ENCODE measurements at regions not wholly inside any gene's neighbourhood (a gene's known extent, or its start where the extent isn't known, plus 50 kb on each side); places are given as distances from the start of the nearest gene placed in this dataset.

- H3K36me3 ChIP-seq (ENCODE audit: control insufficient read depth, insufficient read depth, low read length), result no peaks in the 10 kb centered on the region
- no peaks in the 10 kb centered on the region for H3K36me3 Mint-ChIP-seq
- no peaks in the 10 kb centered on the region for H3K4me1 ChIP-seq (ENCODE audit: control insufficient read depth, insufficient read depth, low read length, poor library complexity, severe bottlenecking)
- H3K27me3 Mint-ChIP-seq, result no peaks in the 10 kb centered on the region
- H3K4me3 ChIP-seq (ENCODE audit: low read depth, low read length), result no peak overlapping the region
- H3K27me3 ChIP-seq (ENCODE audit: control insufficient read depth, insufficient read depth, low read length), result no peaks in the 10 kb centered on the region
- no peak overlapping the region for H3K27ac Mint-ChIP-seq
- no peak overlapping the region for H3K27ac ChIP-seq (ENCODE audit: insufficient read depth, low read length, poor library complexity, severe bottlenecking)
- no peaks in the 10 kb centered on the region for H3K4me1 Mint-ChIP-seq
- peaks cover 0 to 2% (median 0%) of the 10 kb centered on the region in 7 donors for H3K9me3 Mint-ChIP-seq
- no peak overlapping the region for H3K4me3 Mint-ChIP-seq
- DNase-seq (no peak), ATAC-seq (ENCODE audit: low read depth in 2 of 2) (no peak)
- no peaks in the 10 kb centered on the region for H3K9me3 ChIP-seq (ENCODE audit: control insufficient read depth in 2 of 2, low read length in 2 of 2)
Measured at GRCh38 chr4:20391198-20391597, 139.5 kb downstream of the SLIT2 start.

- Mint-ChIP-seq H3K27ac (no peak overlapping the region), H3K9me3 (peaks cover 0 to 4% (median 0%) of the 10 kb centered on the region in 7 donors)
Measured at GRCh38 chr4:20391912-20392311, 140.2 kb downstream of the SLIT2 start.

GRCh38 chr4:20393486-20394100 is 141.9 kb downstream of the SLIT2 start:
- no peaks in the 10 kb centered on the region for H3K9me3 ChIP-seq (ENCODE audit: control insufficient read depth in 2 of 2, low read length in 2 of 2)
- H3K27ac ChIP-seq (ENCODE audit: insufficient read depth, low read length, poor library complexity, severe bottlenecking), result no peak overlapping the region
- H3K9me3 Mint-ChIP-seq, result peaks cover 0 to 4% (median 0%) of the 10 kb centered on the region in 7 donors
- H3K27ac Mint-ChIP-seq, result no peak overlapping the region
- no peak for DNase-seq
- no peaks in the 10 kb centered on the region for H3K36me3 Mint-ChIP-seq
- H3K4me1 Mint-ChIP-seq, result no peaks in the 10 kb centered on the region
- H3K4me3 ChIP-seq (ENCODE audit: low read depth, low read length), result no peak overlapping the region
- no peak overlapping the region for H3K4me3 Mint-ChIP-seq
- H3K4me1 ChIP-seq (ENCODE audit: control insufficient read depth, insufficient read depth, low read length, poor library complexity, severe bottlenecking), result no peaks in the 10 kb centered on the region
- H3K27me3 ChIP-seq (ENCODE audit: control insufficient read depth, insufficient read depth, low read length), result no peaks in the 10 kb centered on the region
- no peak for ATAC-seq (ENCODE audit: low read depth in 2 of 2)
- no peaks in the 10 kb centered on the region for H3K36me3 ChIP-seq (ENCODE audit: control insufficient read depth, insufficient read depth, low read length)
- H3K27me3 Mint-ChIP-seq, result no peaks in the 10 kb centered on the region

More at GRCh38 chr4:20391912-20392311, 140.2 kb downstream of the SLIT2 start:
- no peaks in the 10 kb centered on the region for H3K4me1 ChIP-seq (ENCODE audit: control insufficient read depth, insufficient read depth, low read length, poor library complexity, severe bottlenecking)
- DNase-seq (no peak), ATAC-seq (ENCODE audit: low read depth in 2 of 2) (no peak)
- H3K4me3 ChIP-seq (ENCODE audit: low read depth, low read length), result no peak overlapping the region
- no peak overlapping the region for H3K27ac ChIP-seq (ENCODE audit: insufficient read depth, low read length, poor library complexity, severe bottlenecking)
- Mint-ChIP-seq H3K4me3 (no peak overlapping the region), H3K27me3 (no peaks in the 10 kb centered on the region), H3K36me3 (no peaks in the 10 kb centered on the region), H3K4me1 (no peaks in the 10 kb centered on the region)
- H3K36me3 ChIP-seq (ENCODE audit: control insufficient read depth, insufficient read depth, low read length), result no peaks in the 10 kb centered on the region
- H3K27me3 ChIP-seq (ENCODE audit: control insufficient read depth, insufficient read depth, low read length), result no peaks in the 10 kb centered on the region
- H3K9me3 ChIP-seq (ENCODE audit: control insufficient read depth in 2 of 2, low read length in 2 of 2), result no peaks in the 10 kb centered on the region

DNA sequence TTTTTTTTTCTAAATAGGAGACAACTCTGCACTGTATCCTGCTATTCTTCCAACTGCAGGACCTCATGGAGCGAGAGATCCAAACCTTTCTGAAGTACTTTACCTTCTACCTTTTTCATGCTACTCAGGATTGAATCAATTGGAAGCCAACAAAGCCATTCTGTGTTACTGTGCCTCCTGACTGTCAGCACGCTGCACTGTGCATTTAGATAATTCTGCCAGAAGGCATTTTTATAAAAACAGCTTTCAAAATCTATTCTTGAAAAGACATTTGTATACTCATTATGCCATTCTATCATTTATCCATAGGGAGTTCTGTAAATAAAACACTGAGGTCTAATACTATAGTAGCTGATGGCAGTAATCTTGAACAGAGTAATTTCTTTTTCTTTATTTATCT is 142.8 kb downstream of the SLIT2 start:
- no peak overlapping the region for H3K4me3 ChIP-seq (ENCODE audit: low read depth, low read length)
- DNase-seq, result no peak
- no peaks in the 10 kb centered on the region for H3K9me3 ChIP-seq (ENCODE audit: control insufficient read depth in 2 of 2, low read length in 2 of 2)
- no peaks in the 10 kb centered on the region for H3K4me1 ChIP-seq (ENCODE audit: control insufficient read depth, insufficient read depth, low read length, poor library complexity, severe bottlenecking)
- no peaks in the 10 kb centered on the region for H3K36me3 Mint-ChIP-seq
- ATAC-seq (ENCODE audit: low read depth in 2 of 2), result no peak
- H3K27me3 Mint-ChIP-seq, result no peaks in the 10 kb centered on the region
- no peak overlapping the region for H3K27ac Mint-ChIP-seq
- no peaks in the 10 kb centered on the region for H3K36me3 ChIP-seq (ENCODE audit: control insufficient read depth, insufficient read depth, low read length)
- H3K4me1 Mint-ChIP-seq, result no peaks in the 10 kb centered on the region
- no peak overlapping the region for H3K4me3 Mint-ChIP-seq
- peaks cover 0 to 4% (median 0%) of the 10 kb centered on the region in 7 donors for H3K9me3 Mint-ChIP-seq
- H3K27ac ChIP-seq (ENCODE audit: insufficient read depth, low read length, poor library complexity, severe bottlenecking), result no peak overlapping the region
- no peaks in the 10 kb centered on the region for H3K27me3 ChIP-seq (ENCODE audit: control insufficient read depth, insufficient read depth, low read length)

DNA sequence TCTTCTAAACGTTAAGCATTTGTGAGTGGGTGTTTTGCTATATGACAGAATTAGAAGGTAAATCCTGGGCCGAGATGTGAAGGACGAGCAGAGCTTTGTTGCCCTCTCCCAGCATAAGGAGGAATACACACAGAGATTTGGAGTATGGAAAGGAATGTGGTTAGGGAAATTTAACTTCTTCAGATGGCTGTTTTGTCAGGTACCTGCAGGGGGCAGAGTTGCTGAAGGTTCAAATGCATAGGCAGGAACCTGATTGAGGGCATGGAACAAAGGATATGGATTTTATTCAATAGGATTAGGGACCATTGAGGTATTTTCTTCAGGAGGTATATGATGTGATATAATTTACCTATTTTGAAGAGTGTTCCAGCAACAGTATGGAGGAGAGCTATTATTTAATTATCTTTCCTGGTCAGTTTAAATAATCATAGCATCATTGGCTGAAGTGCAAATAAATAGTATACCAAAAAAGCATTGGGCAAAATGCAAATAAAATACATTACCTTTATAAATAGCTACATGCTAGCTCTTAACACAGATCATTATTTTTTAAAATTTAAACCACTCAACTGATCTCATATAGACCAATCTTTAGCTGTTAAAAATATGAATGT is 143.6 kb downstream of the SLIT2 start:
- Histone ChIP-seq H3K9me3 (ENCODE audit: control insufficient read depth in 2 of 2, low read length in 2 of 2) (no peaks in the 10 kb centered on the region), H3K4me3 (ENCODE audit: low read depth, low read length) (no peak overlapping the region), H3K27me3 (ENCODE audit: control insufficient read depth, insufficient read depth, low read length) (no peaks in the 10 kb centered on the region), H3K27ac (ENCODE audit: insufficient read depth, low read length, poor library complexity, severe bottlenecking) (no peak overlapping the region), H3K4me1 (ENCODE audit: control insufficient read depth, insufficient read depth, low read length, poor library complexity, severe bottlenecking) (no peaks in the 10 kb centered on the region), H3K36me3 (ENCODE audit: control insufficient read depth, insufficient read depth, low read length) (no peaks in the 10 kb centered on the region)
- Mint-ChIP-seq H3K27ac (no peak overlapping the region), H3K4me3 (no peak overlapping the region), H3K36me3 (no peaks in the 10 kb centered on the region), H3K4me1 (peaks cover 0 to 3% (median 0%) of the 10 kb centered on the region in 4 donors), H3K27me3 (no peaks in the 10 kb centered on the region), H3K9me3 (peaks cover 0 to 4% (median 0%) of the 10 kb centered on the region in 7 donors)
- DNase-seq, result peak in 1 of 3 donors; percentile 16
- ATAC-seq (ENCODE audit: low read depth in 2 of 2), result no peak

DNA sequence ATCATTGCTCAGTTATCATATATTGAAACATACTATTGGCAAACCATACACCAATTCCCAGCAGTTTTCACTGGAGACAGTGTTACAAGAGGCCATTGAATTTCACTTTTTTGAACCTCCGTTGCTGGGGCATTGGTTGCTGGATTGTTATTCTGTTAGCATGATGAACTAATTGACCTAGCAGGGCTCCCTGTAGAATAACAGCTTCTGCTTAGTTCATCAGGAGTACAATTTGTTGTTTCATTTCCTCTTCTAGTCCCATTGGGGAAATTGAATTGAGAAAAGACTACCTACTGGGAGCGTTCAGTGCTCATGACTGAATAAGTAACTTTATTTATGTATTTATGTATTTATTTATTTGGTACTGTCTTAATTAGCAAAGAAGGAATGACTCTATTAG is 151.6 kb downstream of the SLIT2 start:
- H3K36me3 ChIP-seq (ENCODE audit: control insufficient read depth, insufficient read depth, low read length), result no peaks in the 10 kb centered on the region
- ATAC-seq (ENCODE audit: low read depth in 2 of 2) (no peak), DNase-seq (no peak)
- H3K27me3 ChIP-seq (ENCODE audit: control insufficient read depth, insufficient read depth, low read length), result no peaks in the 10 kb centered on the region
- no peak overlapping the region for H3K27ac ChIP-seq (ENCODE audit: insufficient read depth, low read length, poor library complexity, severe bottlenecking)
- H3K4me1 ChIP-seq (ENCODE audit: control insufficient read depth, insufficient read depth, low read length, poor library complexity, severe bottlenecking), result no peaks in the 10 kb centered on the region
- H3K36me3 Mint-ChIP-seq, result no peaks in the 10 kb centered on the region
- no peak overlapping the region for H3K4me3 ChIP-seq (ENCODE audit: low read depth, low read length)
- H3K27ac Mint-ChIP-seq, result no peak overlapping the region
- peaks cover 0 to 5% (median 0%) of the 10 kb centered on the region in 4 donors for H3K4me1 Mint-ChIP-seq
- no peaks in the 10 kb centered on the region for H3K9me3 ChIP-seq (ENCODE audit: control insufficient read depth in 2 of 2, low read length in 2 of 2)
- no peaks in the 10 kb centered on the region for H3K27me3 Mint-ChIP-seq
- H3K4me3 Mint-ChIP-seq, result no peak overlapping the region
- peaks cover 0 to 7% (median 1%) of the 10 kb centered on the region in 7 donors for H3K9me3 Mint-ChIP-seq

DNA sequence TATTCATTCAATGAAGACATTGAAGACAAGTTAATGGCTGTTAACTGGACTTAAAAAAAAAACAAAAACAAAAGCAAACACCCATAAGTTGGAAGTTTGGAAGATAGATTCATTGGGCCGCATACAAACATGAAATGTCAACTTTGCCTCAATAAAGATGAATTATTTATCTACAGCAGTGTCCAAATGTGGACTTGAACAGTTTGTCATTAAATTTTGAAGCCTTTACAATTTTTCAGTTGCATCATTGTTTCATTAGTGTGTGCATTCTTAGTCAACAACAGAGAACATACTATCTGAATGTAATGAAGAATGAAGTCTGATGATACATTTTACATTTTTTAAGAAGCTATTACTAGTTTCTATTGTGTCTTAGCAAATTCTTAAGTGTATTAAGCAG is 152.1 kb downstream of the SLIT2 start:
- no peaks in the 10 kb centered on the region for H3K27me3 ChIP-seq (ENCODE audit: control insufficient read depth, insufficient read depth, low read length)
- H3K27ac ChIP-seq (ENCODE audit: insufficient read depth, low read length, poor library complexity, severe bottlenecking), result no peak overlapping the region
- no peaks in the 10 kb centered on the region for H3K27me3 Mint-ChIP-seq
- H3K36me3 Mint-ChIP-seq, result no peaks in the 10 kb centered on the region
- H3K9me3 ChIP-seq (ENCODE audit: control insufficient read depth in 2 of 2, low read length in 2 of 2), result no peaks in the 10 kb centered on the region
- no peaks in the 10 kb centered on the region for H3K4me1 ChIP-seq (ENCODE audit: control insufficient read depth, insufficient read depth, low read length, poor library complexity, severe bottlenecking)
- peaks cover 0 to 5% (median 0%) of the 10 kb centered on the region in 4 donors for H3K4me1 Mint-ChIP-seq
- DNase-seq (no peak), ATAC-seq (ENCODE audit: low read depth in 2 of 2) (no peak)
- H3K27ac Mint-ChIP-seq, result no peak overlapping the region
- no peak overlapping the region for H3K4me3 ChIP-seq (ENCODE audit: low read depth, low read length)
- no peaks in the 10 kb centered on the region for H3K36me3 ChIP-seq (ENCODE audit: control insufficient read depth, insufficient read depth, low read length)
- no peak overlapping the region for H3K4me3 Mint-ChIP-seq
- H3K9me3 Mint-ChIP-seq, result peaks cover 0 to 7% (median 1%) of the 10 kb centered on the region in 7 donors

GRCh38 chr4:20408611-20409010 is 156.9 kb downstream of the SLIT2 start:
- Histone ChIP-seq H3K27ac (ENCODE audit: insufficient read depth, low read length, poor library complexity, severe bottlenecking) (no peak overlapping the region), H3K36me3 (ENCODE audit: control insufficient read depth, insufficient read depth, low read length) (no peaks in the 10 kb centered on the region), H3K27me3 (ENCODE audit: control insufficient read depth, insufficient read depth, low read length) (no peaks in the 10 kb centered on the region), H3K4me1 (ENCODE audit: control insufficient read depth, insufficient read depth, low read length, poor library complexity, severe bottlenecking) (no peaks in the 10 kb centered on the region), H3K4me3 (ENCODE audit: low read depth, low read length) (no peak overlapping the region), H3K9me3 (ENCODE audit: control insufficient read depth in 2 of 2, low read length in 2 of 2) (no peaks in the 10 kb centered on the region)
- Mint-ChIP-seq H3K36me3 (no peaks in the 10 kb centered on the region), H3K4me1 (no peaks in the 10 kb centered on the region), H3K4me3 (no peak overlapping the region), H3K27ac (no peak overlapping the region), H3K9me3 (peaks cover 0 to 5% (median 0%) of the 10 kb centered on the region in 7 donors), H3K27me3 (no peaks in the 10 kb centered on the region)
- DNase-seq (no peak), ATAC-seq (ENCODE audit: low read depth in 2 of 2) (no peak)
